Osteoblast (primary cell): ENCODE measurements at regions not wholly inside any gene's neighbourhood (a gene's known extent, or its start where the extent isn't known, plus 50 kb on each side); places are given as distances from the start of the nearest gene placed in this dataset.

Source experiments
- DNase-seq: peaks from one replicate; pipeline ENCODE4 v3.0.0; 2011; ENCODE audit warnings: low spot score, mixed read lengths; ENCODE audit not compliant: insufficient read length; ENCODE audit errors: missing footprints
- H2AFZ ChIP-seq: 2 replicates; pipeline ENCODE4 v1.6.0; 2011; ENCODE audit warnings: mild to moderate bottlenecking, low read length
- H3K27ac ChIP-seq: 2 replicates; pipeline ENCODE4 v1.5.1; 2011; ENCODE audit warnings: mild to moderate bottlenecking, low read depth, low read length, moderate library complexity
- H3K27me3 ChIP-seq: 2 replicates; pipeline ENCODE4 v1.6.0; 2012; ENCODE audit warnings: mild to moderate bottlenecking, control low read depth, inconsistent platforms, low read length, moderate library complexity; ENCODE audit not compliant: insufficient read depth
- H3K36me3 ChIP-seq: 2 replicates; pipeline ENCODE4 v1.5.1; 2011; ENCODE audit warnings: mild to moderate bottlenecking, low read length, control low read depth, moderate library complexity; ENCODE audit not compliant: insufficient read depth
- H3K4me1 ChIP-seq: 2 replicates; pipeline ENCODE4 v1.5.1; 2011; ENCODE audit warnings: mild to moderate bottlenecking, low read length, control low read depth, moderate library complexity; ENCODE audit not compliant: insufficient read depth
- H3K4me2 ChIP-seq: 2 replicates; pipeline ENCODE4 v1.6.0; 2011; ENCODE audit warnings: mild to moderate bottlenecking, low read length; ENCODE audit not compliant: insufficient read depth
- H3K4me3 ChIP-seq: fragments of 200-600 bp; sonication (generic); 3 replicates; pipeline ENCODE4 v1.5.1; 2012; ENCODE audit warnings: mild to moderate bottlenecking, low read length, inconsistent platforms; ENCODE audit not compliant: insufficient read depth
- H3K79me2 ChIP-seq: 2 replicates; pipeline ENCODE4 v1.6.0; 2012; ENCODE audit warnings: mild to moderate bottlenecking, low read length, control low read depth, inconsistent platforms; ENCODE audit not compliant: insufficient read depth
- H3K9me3 ChIP-seq: 2 replicates; pipeline ENCODE4 v1.5.1; 2011; ENCODE audit warnings: low read depth, low read length, control low read depth
- H4K20me1 ChIP-seq: 2 replicates; pipeline ENCODE4 v1.6.0; 2012; ENCODE audit warnings: mild to moderate bottlenecking, low read length, control low read depth; ENCODE audit not compliant: insufficient read depth
- CTCF ChIP-seq: IDR thresholded peaks from 2 replicates; pipeline ENCODE4 v1.5.1; 2011; ENCODE audit warnings: mild to moderate bottlenecking, low read depth, low read length, moderate library complexity; ENCODE audit errors: extremely low read depth

GRCh38 chr5:54873691-54874090 lies 111.7 kb downstream of the ESM1 start:
- Histone ChIP-seq H3K27me3 (peaks cover 12% of the 10 kb centered on the region), H3K4me3 (no peak overlapping the region), H4K20me1 (no peaks in the 10 kb centered on the region), H3K4me2 (no peak overlapping the region), H3K27ac (no peak overlapping the region), H3K4me1 (peaks cover 12% of the 10 kb centered on the region), H3K36me3 (no peaks in the 10 kb centered on the region), H3K9me3 (no peaks in the 10 kb centered on the region), H2AFZ (no peak overlapping the region), H3K79me2 (no peaks in the 10 kb centered on the region)
- DNase-seq: no peak
- no peak for TF ChIP-seq CTCF

- Histone ChIP-seq H3K79me2 (no peaks in the 10 kb centered on the region), H3K4me3 (no peak overlapping the region), H3K36me3 (no peaks in the 10 kb centered on the region), H3K4me2 (no peak overlapping the region), H3K4me1 (peaks cover 12% of the 10 kb centered on the region), H3K27ac (no peak overlapping the region), H3K9me3 (no peaks in the 10 kb centered on the region), H2AFZ (no peak overlapping the region), H3K27me3 (peaks cover 12% of the 10 kb centered on the region), H4K20me1 (no peaks in the 10 kb centered on the region)
- no peak for DNase-seq
- no peak for TF ChIP-seq CTCF
Measured at GRCh38 chr5:54872810-54873209, 112.6 kb downstream of the ESM1 start.

GRCh38 chr5:54870271-54870670 lies 115.1 kb downstream of the ESM1 start:
- no peak overlapping the region for H2AFZ ChIP-seq
- no peaks in the 10 kb centered on the region for H3K9me3 ChIP-seq
- no peaks in the 10 kb centered on the region for H3K79me2 ChIP-seq
- no peaks in the 10 kb centered on the region for H4K20me1 ChIP-seq
- TF ChIP-seq CTCF: no peak
- no peak overlapping the region for H3K27ac ChIP-seq
- H3K4me2 ChIP-seq: no peak overlapping the region
- peaks cover 12% of the 10 kb centered on the region for H3K27me3 ChIP-seq
- H3K4me3 ChIP-seq: no peak overlapping the region
- peaks cover 12% of the 10 kb centered on the region for H3K4me1 ChIP-seq
- DNase-seq: no peak
- no peaks in the 10 kb centered on the region for H3K36me3 ChIP-seq

- Histone ChIP-seq H3K79me2 (no peaks in the 10 kb centered on the region), H2AFZ (no peak overlapping the region), H3K36me3 (no peaks in the 10 kb centered on the region), H3K4me3 (no peak overlapping the region), H3K27ac (no peak overlapping the region), H3K4me1 (peaks cover 12% of the 10 kb centered on the region), H3K9me3 (no peaks in the 10 kb centered on the region), H3K4me2 (no peak overlapping the region), H3K27me3 (peaks cover 12% of the 10 kb centered on the region), H4K20me1 (no peaks in the 10 kb centered on the region)
- DNase-seq: no peak
- no peak for TF ChIP-seq CTCF
Measured at GRCh38 chr5:54869691-54870090, 115.7 kb downstream of the ESM1 start.
